HepG2 (cell line): ENCODE measurements at regions not wholly inside any gene's neighbourhood (a gene's known extent, or its start where the extent isn't known, plus 50 kb on each side); places are given as distances from the start of the nearest gene placed in this dataset.

Experiments
- ATAD3A ChIP-seq: sonication (generic); formaldehyde crosslinking; IDR thresholded peaks from 2 replicates; pipeline ENCODE4 v1.4.0; 2020; ENCODE audit warnings: missing genetic modification reagents
- CEBPB ChIP-seq: IDR thresholded peaks from 2 replicates; pipeline ENCODE4 v1.6.1; 2011; ENCODE audit warnings: low read depth, low read length, improper control_type of control experiment, borderline replicate concordance
- ERF ChIP-seq: IDR thresholded peaks from 2 replicates; pipeline ENCODE4 v1.6.1; 2018; ENCODE audit warnings: missing biosample characterization, missing genetic modification reagents
- HMG20A ChIP-seq: IDR thresholded peaks from 2 replicates; pipeline ENCODE4 v1.6.1; 2016; ENCODE audit warnings: borderline replicate concordance
- HNF1B ChIP-seq: sonication (generic); formaldehyde crosslinking; IDR thresholded peaks from 2 replicates; pipeline ENCODE4 v1.5.1; 2020; ENCODE audit warnings: mild to moderate bottlenecking, moderate library complexity, missing genetic modification reagents
- POLR2AphosphoS2 ChIP-seq: IDR thresholded peaks from 2 replicates; pipeline ENCODE4 v1.6.1; 2011; ENCODE audit warnings: low read depth, low read length, improper control_type of control experiment
- PREB ChIP-seq: sonication (generic); formaldehyde crosslinking; IDR thresholded peaks from 2 replicates; pipeline ENCODE4 v1.4.0; 2020; ENCODE audit warnings: missing genetic modification reagents
- ZBTB2 ChIP-seq: sonication (generic); formaldehyde crosslinking; IDR thresholded peaks from 2 replicates; pipeline ENCODE4 v1.8.0; 2022; ENCODE audit warnings: low read depth, missing genetic modification reagents
- ZNF414 ChIP-seq: sonication (generic); formaldehyde crosslinking; IDR thresholded peaks from 2 replicates; pipeline ENCODE4 v1.5.0; 2020; ENCODE audit warnings: missing genetic modification reagents
- TF ChIP-seq, protein P1 (sequence below): sonication (generic); formaldehyde crosslinking; IDR thresholded peaks from 2 replicates; pipeline ENCODE4 v1.5.1; 2020; ENCODE audit warnings: mild to moderate bottlenecking, missing genetic modification reagents, borderline replicate concordance
- TF ChIP-seq, protein P2 (sequence below): sonication (generic); formaldehyde crosslinking; IDR thresholded peaks from 2 replicates; pipeline ENCODE4 v1.5.1; 2020; ENCODE audit warnings: mild to moderate bottlenecking, missing genetic modification reagents, moderate library complexity
- TF ChIP-seq, protein P3 (sequence below): IDR thresholded peaks from 2 replicates; pipeline ENCODE4 v1.6.1; 2016; ENCODE audit warnings: mild to moderate bottlenecking
- TF ChIP-seq, protein P4 (sequence below): sonication (generic); formaldehyde crosslinking; IDR thresholded peaks from 2 replicates; pipeline ENCODE4 v1.4.0; 2020; ENCODE audit warnings: low read depth, missing genetic modification reagents

- TF ChIP-seq, protein P1, sequence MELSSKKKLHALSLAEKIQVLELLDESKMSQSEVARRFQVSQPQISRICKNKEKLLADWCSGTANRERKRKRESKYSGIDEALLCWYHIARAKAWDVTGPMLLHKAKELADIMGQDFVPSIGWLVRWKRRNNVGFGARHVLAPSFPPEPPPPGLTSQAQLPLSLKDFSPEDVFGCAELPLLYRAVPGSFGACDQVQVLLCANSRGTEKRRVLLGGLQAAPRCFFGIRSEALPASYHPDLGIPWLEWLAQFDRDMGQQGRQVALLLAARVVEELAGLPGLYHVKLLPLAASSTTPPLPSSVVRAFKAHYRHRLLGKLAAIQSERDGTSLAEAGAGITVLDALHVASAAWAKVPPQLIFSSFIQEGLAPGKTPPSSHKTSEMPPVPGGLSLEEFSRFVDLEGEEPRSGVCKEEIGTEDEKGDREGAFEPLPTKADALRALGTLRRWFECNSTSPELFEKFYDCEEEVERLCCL (CRISPR knock-in tag) = no peak
- TF ChIP-seq ERF (CRISPR knock-in tag) (no peak), PREB (CRISPR knock-in tag) (no peak), HMG20A (CRISPR knock-in tag) (peak; percentile 84; the same call in 1 of the 2 replicates), CEBPB (no peak), HNF1B (CRISPR knock-in tag) (no peak), ZNF414 (no peak), ZBTB2 (CRISPR knock-in tag) (no peak), POLR2AphosphoS2 (no peak), ATAD3A (CRISPR knock-in tag) (no peak)
- TF ChIP-seq, protein P2, sequence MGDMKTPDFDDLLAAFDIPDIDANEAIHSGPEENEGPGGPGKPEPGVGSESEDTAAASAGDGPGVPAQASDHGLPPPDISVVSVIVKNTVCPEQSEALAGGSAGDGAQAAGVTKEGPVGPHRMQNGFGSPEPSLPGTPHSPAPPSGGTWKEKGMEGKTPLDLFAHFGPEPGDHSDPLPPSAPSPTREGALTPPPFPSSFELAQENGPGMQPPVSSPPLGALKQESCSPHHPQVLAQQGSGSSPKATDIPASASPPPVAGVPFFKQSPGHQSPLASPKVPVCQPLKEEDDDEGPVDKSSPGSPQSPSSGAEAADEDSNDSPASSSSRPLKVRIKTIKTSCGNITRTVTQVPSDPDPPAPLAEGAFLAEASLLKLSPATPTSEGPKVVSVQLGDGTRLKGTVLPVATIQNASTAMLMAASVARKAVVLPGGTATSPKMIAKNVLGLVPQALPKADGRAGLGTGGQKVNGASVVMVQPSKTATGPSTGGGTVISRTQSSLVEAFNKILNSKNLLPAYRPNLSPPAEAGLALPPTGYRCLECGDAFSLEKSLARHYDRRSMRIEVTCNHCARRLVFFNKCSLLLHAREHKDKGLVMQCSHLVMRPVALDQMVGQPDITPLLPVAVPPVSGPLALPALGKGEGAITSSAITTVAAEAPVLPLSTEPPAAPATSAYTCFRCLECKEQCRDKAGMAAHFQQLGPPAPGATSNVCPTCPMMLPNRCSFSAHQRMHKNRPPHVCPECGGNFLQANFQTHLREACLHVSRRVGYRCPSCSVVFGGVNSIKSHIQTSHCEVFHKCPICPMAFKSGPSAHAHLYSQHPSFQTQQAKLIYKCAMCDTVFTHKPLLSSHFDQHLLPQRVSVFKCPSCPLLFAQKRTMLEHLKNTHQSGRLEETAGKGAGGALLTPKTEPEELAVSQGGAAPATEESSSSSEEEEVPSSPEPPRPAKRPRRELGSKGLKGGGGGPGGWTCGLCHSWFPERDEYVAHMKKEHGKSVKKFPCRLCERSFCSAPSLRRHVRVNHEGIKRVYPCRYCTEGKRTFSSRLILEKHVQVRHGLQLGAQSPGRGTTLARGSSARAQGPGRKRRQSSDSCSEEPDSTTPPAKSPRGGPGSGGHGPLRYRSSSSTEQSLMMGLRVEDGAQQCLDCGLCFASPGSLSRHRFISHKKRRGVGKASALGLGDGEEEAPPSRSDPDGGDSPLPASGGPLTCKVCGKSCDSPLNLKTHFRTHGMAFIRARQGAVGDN (CRISPR knock-in tag) = no peak
- TF ChIP-seq, protein P3, sequence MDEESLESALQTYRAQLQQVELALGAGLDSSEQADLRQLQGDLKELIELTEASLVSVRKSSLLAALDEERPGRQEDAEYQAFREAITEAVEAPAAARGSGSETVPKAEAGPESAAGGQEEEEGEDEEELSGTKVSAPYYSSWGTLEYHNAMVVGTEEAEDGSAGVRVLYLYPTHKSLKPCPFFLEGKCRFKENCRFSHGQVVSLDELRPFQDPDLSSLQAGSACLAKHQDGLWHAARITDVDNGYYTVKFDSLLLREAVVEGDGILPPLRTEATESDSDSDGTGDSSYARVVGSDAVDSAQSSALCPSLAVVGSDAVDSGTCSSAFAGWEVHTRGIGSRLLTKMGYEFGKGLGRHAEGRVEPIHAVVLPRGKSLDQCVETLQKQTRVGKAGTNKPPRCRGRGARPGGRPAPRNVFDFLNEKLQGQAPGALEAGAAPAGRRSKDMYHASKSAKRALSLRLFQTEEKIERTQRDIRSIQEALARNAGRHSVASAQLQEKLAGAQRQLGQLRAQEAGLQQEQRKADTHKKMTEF (CRISPR knock-in tag) = peak; percentile 53; the same call in 1 of the 2 replicates
- TF ChIP-seq, protein P4, sequence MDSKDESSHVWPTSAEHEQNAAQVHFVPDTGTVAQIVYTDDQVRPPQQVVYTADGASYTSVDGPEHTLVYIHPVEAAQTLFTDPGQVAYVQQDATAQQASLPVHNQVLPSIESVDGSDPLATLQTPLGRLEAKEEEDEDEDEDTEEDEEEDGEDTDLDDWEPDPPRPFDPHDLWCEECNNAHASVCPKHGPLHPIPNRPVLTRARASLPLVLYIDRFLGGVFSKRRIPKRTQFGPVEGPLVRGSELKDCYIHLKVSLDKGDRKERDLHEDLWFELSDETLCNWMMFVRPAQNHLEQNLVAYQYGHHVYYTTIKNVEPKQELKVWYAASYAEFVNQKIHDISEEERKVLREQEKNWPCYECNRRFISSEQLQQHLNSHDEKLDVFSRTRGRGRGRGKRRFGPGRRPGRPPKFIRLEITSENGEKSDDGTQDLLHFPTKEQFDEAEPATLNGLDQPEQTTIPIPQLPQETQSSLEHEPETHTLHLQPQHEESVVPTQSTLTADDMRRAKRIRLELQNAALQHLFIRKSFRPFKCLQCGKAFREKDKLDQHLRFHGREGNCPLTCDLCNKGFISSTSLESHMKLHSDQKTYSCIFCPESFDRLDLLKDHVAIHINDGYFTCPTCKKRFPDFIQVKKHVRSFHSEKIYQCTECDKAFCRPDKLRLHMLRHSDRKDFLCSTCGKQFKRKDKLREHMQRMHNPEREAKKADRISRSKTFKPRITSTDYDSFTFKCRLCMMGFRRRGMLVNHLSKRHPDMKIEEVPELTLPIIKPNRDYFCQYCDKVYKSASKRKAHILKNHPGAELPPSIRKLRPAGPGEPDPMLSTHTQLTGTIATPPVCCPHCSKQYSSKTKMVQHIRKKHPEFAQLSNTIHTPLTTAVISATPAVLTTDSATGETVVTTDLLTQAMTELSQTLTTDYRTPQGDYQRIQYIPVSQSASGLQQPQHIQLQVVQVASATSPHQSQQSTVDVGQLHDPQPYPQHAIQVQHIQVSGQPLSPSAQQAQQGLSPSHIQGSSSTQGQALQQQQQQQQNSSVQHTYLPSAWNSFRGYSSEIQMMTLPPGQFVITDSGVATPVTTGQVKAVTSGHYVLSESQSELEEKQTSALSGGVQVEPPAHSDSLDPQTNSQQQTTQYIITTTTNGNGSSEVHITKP (CRISPR knock-in tag) = no peak
Observed at GRCh38 chr14:54197369-54197768, 199.4 kb upstream of the CDKN3 start (continued).
